HCEC 1CT (cell line): ENCODE measurements at regions not wholly inside any gene's neighbourhood (a gene's known extent, or its start where the extent isn't known, plus 50 kb on each side); places are given as distances from the start of the nearest gene placed in this dataset.
A peak's percentile ranks its signal among the peaks of the same experiment; 100 is the strongest.
"Not testable (repeated sequence)": the region's sequence is repeated elsewhere in the genome, so short reads cannot be mapped to it uniquely, and the experiment has no call there.

Experiments used
- DNase-seq: peaks from one replicate; pipeline ENCODE4 v3.0.0-alpha.2; 2017

GRCh38 chr11:129637983-129638776 is 177.5 kb upstream of the TMEM45B start:
- peak; percentile 39 for DNase-seq

- DNase-seq = peak; percentile 99
Measured at GRCh38 chr11:129639300-129639699, 176.3 kb upstream of the TMEM45B start.

GRCh38 chr11:129640671-129641070 is 175.0 kb upstream of the TMEM45B start:
- no peak for DNase-seq

GRCh38 chr11:129643031-129643721 is 172.5 kb upstream of the TMEM45B start:
- peak; percentile 71 for DNase-seq

- DNase-seq = no peak
Measured at GRCh38 chr11:129644326-129644725, 171.3 kb upstream of the TMEM45B start.

- no peak for DNase-seq
Measured at GRCh38 chr11:129645943-129646342, 169.7 kb upstream of the TMEM45B start.

- not testable (repeated sequence) for DNase-seq
Measured at GRCh38 chr11:129650044-129650443, 165.6 kb upstream of the TMEM45B start.

- DNase-seq = peak; percentile 74
Measured at GRCh38 chr11:129652835-129653234, 162.8 kb upstream of the TMEM45B start.

GRCh38 chr11:129655247-129655832 is 160.3 kb upstream of the TMEM45B start:
- no peak for DNase-seq

- DNase-seq = no peak
Measured at GRCh38 chr11:129657866-129658525, 157.7 kb upstream of the TMEM45B start.

- DNase-seq = no peak
Measured at GRCh38 chr11:129658526-129658867, 157.2 kb upstream of the TMEM45B start.

- DNase-seq = no peak
Measured at GRCh38 chr11:129680907-129681306, 134.7 kb upstream of the TMEM45B start.

- no peak for DNase-seq
Measured at GRCh38 chr11:129681344-129682114, 134.1 kb upstream of the TMEM45B start.

GRCh38 chr11:129686269-129686668 is 129.4 kb upstream of the TMEM45B start:
- no peak for DNase-seq

GRCh38 chr11:129691142-129691541 is 124.5 kb upstream of the TMEM45B start:
- no peak for DNase-seq

GRCh38 chr11:129694538-129694937 is 121.1 kb upstream of the TMEM45B start:
- DNase-seq = no peak

- DNase-seq = no peak
Measured at GRCh38 chr11:129694966-129695365, 120.7 kb upstream of the TMEM45B start.

GRCh38 chr11:129695571-129696308 is 119.9 kb upstream of the TMEM45B start:
- DNase-seq = peak; percentile 21

- DNase-seq = no peak
Measured at GRCh38 chr11:129696309-129696989, 119.2 kb upstream of the TMEM45B start.

GRCh38 chr11:129698212-129698611 is 117.4 kb upstream of the TMEM45B start:
- DNase-seq = no peak

- no peak for DNase-seq
Measured at GRCh38 chr11:129699711-129700304, 115.8 kb upstream of the TMEM45B start.
